ENCODE measurements at regions not wholly inside any gene's neighbourhood (a gene's known extent, or its start where the extent isn't known, plus 50 kb on each side); places are given as distances from the start of the nearest gene placed in this dataset.

GRCh38 chr4:96097040-96097607 lies 257.2 kb downstream of the PDHA2 start:
- TF ChIP-seq CTCF (IDR thresholded peaks at IDR 0.05; ENCODE audit: poor library complexity) (no peak), EZH2 (IDR thresholded peaks at IDR 0.05; ENCODE audit: borderline replicate concordance) (no peak)
